GM18498 (cell line): ENCODE measurements at regions not wholly inside any gene's neighbourhood (a gene's known extent, or its start where the extent isn't known, plus 50 kb on each side); places are given as distances from the start of the nearest gene placed in this dataset.
"Not testable (repeated sequence)": the region's sequence is repeated elsewhere in the genome, so short reads cannot be mapped to it uniquely, and the experiment has no call there.

Source experiments
- ATAC-seq: cut with Tn5 transposase; IDR thresholded peaks from one replicate; pipeline ENCODE4 v1.9.1; 2021; ENCODE audit warnings: mild to moderate bottlenecking, moderate library complexity; ENCODE audit not compliant: unreplicated experiment

- ATAC-seq: no peak
Measured at GRCh38 chr10:10734356-10735064, 283.2 kb upstream of the CELF2 start.

- no peak for ATAC-seq
Measured at GRCh38 chr10:10745291-10745690, 272.4 kb upstream of the CELF2 start.

DNA sequence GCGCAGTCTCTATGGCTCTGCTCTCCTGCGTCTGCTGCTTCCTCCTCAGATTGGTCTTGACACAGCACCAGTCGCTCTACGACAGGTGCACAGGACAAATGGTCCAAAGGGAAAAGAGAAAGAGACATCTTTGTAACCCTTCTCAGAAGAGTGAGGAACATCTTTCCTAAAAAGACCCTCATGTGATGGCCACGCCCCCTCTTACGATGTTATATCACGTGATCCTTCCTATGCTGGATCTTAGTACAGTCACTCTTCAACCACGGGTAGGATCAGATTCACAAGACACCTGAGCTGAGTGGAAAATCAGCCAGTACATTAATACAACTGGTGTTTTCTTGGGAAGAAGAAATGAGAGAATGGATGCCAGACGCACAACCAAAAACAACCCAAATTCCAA lies 262.2 kb upstream of the CELF2 start:
- no peak for ATAC-seq

- ATAC-seq: no peak
Measured at GRCh38 chr10:10758306-10758705, 259.4 kb upstream of the CELF2 start.

- not testable (repeated sequence) for ATAC-seq
Measured at GRCh38 chr10:10759806-10760205, 257.9 kb upstream of the CELF2 start.

DNA sequence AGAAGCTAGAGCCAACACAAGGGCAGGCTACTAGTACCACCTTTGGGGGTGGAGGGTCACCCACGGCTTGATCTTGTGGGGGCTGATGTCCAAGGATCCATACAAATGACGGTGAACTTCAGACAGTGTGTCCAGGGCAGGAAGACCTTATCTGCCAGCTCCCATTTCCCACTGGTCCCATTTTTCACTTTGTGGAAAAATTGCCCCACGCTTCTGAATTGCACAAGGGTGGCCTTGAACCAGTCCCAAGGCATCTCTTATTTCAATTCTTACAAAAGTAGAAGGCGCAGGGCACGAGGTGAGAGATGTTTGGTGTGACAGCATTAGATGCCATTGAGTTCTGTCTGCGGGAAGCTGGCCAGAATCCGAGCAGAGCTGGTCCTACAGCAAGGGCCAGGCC lies 252.7 kb upstream of the CELF2 start:
- no peak for ATAC-seq

GRCh38 chr10:10772411-10772810 lies 245.3 kb upstream of the CELF2 start:
- no peak for ATAC-seq

DNA sequence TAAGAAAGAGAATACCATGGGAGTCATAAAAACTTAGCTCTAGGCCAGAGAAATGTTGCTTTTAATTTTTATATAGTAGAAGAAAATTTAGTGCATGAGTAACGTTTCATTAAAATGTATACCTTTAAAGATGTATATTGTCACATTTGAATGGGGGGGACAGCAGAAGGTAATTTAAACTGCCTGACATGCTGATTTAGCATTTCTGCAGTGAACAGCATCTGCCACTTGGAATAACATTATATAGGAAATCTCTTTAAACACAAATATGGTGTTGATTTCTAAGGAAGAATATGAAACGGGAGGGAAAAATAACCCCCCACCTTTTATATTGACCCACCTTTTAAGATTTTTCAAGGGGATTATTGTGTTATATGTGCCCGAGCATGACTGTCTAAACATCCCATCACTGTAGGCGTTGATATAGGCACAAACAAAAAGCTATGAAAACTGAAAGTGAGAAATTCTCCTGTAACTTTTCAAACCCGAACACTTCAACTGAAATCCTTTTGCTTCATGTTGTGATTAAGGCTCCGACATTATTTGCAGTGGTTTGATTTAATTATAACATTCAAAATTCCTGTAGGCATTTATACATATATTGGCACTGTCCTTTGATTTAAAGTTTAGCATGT lies 244.7 kb upstream of the CELF2 start:
- no peak for ATAC-seq

- ATAC-seq: no peak
Measured at GRCh38 chr10:10774416-10774815, 243.3 kb upstream of the CELF2 start.

DNA sequence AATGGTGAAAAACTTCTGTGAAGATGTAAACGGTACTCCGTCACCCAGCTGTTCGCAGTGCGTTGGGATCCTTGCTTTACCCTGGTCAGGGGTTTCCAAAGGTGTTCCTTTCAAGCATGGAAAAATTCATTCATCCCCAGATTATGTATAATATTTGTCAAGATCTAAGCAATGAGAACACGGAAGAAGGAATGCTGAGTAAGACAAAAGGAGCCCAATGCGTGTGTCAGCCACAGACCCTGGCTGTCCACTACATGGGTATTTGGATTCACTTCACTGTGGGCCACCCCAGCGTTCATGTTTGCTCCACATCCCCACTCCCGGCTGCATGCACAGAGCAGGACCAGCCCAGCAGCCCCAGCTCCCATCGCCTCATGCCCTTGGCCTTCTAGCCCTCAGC lies 241.3 kb upstream of the CELF2 start:
- ATAC-seq: no peak

- ATAC-seq: no peak
Measured at GRCh38 chr10:10777279-10777678, 240.4 kb upstream of the CELF2 start.

DNA sequence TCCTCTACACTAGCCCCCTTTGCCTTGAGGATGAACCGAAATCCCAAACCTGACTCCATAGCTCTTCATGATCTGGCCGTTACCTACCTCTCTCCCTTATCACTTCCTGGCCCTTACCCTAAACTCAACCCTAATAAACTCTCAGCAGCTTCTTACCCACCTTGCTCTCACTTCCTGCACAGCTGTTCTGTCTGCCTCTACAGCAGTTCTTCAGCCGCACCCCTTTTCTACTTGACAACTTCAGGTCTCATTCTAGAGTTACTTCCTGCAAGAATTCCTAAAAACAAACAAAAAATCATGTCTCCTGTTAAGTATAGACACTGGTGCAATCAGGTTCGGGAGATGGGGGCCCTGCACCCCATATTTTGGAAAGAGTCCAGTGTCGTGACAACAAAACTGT lies 239.9 kb upstream of the CELF2 start:
- no peak for ATAC-seq

DNA sequence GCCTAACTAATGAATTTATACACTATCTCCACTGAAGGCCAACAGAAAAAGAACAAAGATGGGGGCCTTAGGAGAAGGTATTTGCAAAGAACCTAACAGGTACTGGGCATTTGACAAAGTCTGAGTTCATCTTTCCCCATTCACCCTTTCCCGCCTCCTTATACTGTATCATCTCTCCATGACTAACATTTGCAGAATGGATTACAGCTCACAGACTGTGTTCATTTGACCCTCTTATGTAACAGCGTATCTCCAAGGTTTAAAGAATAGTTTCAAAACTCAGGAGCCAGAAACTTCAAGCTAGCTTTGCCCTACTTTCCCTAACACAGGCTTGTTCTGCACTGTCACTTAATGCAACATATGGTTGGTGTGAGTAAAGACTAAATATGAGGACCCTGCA lies 238.7 kb upstream of the CELF2 start:
- ATAC-seq: no peak

DNA sequence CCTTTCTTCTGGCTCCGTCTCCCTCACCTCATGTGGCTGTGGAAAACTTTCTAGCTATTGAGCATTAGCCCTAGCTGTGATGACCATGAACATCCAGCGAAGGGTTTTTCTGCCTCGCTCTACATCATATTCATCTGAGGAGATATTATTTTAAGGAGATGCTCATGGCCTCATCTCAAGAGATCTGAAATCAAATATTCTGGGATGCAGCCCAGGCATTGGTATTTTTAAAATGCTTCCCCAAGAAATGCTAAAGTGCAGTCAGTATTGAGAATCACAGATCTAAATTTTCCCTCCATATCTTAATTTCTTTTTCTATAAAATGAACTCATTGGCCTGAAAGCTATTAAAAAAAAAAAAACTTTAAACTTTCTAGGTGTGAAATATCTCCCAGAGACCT lies 238.2 kb upstream of the CELF2 start:
- ATAC-seq: no peak

GRCh38 chr10:10780746-10781145 lies 236.9 kb upstream of the CELF2 start:
- ATAC-seq: no peak

DNA sequence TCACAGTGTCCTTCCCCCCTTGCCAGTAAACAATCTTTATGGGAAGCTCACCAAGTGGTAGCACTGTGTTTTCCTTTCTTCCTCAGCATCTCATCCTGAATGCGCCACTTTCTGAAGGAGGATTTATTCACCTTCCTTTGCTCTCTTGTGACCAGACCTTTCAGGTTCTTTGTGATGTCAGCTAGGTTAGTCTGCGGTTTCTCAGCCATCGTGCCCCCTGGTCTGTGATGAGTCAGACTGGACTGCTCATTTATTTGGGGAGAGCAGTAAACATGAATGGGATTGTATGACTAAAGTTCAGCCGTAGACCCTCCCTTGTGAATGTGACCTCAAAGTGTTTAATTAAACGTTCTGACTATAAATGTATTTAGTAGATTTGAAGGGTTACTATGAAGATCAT lies 235.1 kb upstream of the CELF2 start:
- no peak for ATAC-seq

- ATAC-seq: no peak
Measured at GRCh38 chr10:10785627-10786026, 232.0 kb upstream of the CELF2 start.

DNA sequence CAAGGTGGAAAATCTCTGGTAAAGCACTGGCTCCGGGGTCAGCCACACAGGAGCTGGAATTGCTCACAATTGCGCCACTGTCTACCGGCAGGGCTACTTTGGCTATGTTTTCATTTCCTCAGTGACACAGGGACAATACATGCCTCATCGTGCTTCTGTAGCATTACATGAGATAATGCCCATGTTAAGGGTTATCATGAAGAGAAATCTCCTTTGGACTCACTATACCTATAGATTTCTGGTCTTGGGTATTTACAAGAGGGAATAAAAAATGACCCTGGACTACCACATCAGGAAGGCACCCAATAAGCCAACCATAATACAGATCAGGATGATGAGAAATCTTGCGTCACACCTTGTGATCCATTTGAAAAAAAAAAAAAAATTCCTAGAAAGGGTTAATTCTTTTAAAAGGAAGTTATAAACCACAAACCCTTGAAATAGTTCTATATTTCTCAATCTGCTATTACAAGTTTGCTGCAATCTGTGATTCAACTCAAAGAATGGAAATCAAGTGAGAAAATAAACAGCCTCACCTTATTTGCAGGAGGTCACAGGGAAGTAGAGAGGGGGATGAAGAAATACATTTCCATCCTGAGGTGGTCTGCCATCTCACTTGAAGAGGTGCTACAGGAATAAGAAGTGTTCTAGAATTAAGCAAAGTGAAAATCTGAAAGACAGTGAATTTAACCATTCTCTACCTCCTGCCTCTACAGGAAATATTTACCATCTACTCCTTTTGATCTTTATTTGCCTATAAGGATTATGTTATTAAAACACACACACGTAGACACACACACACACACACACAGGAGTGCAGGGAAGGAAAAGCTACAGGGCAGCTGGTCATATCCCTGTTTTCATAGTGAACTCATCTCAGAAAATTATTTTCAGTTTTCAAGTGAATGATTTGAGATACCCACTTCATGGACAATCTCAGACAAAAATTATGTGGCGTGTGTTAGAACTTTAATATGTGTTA lies 231.3 kb upstream of the CELF2 start:
- no peak for ATAC-seq

GRCh38 chr10:10787586-10787985 lies 230.1 kb upstream of the CELF2 start:
- ATAC-seq: no peak

GRCh38 chr10:10788761-10789160 lies 228.9 kb upstream of the CELF2 start:
- ATAC-seq: no peak

DNA sequence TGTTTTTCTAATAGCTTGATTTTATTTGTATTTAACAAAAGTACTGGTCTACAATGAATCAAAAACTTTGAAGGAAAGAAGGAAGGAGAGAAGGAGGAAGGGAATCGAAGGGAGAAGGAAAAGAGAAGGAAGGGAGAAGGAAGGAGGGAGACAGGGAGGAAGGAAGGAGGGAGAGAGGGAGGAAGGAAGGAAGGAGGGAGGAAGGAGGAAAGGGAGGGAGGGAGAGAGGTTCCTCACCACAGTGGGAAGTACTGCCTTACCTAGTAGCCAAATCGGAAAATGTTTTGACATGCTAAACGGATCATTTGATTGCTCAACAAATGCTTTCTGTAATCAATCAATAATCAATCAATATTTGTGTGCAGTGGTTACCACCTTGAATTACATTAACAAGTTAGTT lies 225.8 kb upstream of the CELF2 start:
- no peak for ATAC-seq

DNA sequence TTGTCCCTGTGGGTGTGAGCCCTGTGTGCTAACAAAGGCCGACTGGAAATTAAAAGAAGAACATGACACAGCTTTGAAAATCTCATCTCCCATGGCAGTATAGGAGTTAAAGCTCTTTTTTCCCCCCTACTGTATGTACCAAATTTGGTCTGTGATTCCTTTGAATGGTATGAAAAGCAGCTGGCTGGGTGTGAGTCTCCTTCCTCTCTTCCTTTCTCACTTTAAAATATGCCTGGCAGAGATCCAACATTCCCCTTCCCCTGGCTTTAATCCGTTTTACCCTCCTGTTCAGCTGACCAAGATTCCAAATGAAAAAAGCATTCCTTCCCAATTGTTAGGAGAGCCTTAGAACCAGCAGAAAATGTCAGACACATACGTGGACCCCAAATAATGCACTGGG lies 225.0 kb upstream of the CELF2 start:
- no peak for ATAC-seq
